Right lobe of liver (tissue), 6 donors: ENCODE measurements at regions not wholly inside any gene's neighbourhood (a gene's known extent, or its start where the extent isn't known, plus 50 kb on each side); places are given as distances from the start of the nearest gene placed in this dataset.
"Not testable (repeated sequence)": the region's sequence is repeated elsewhere in the genome, so short reads cannot be mapped to it uniquely, and the experiment has no call there.

Source experiments
- ATAC-seq, 4 donors: fragments of 200-7000 bp; cut with Tn5 transposase; one replicate each; pipeline ENCODE4 v1.9.1; 2020; ENCODE audit warnings: mild to moderate bottlenecking in 4 of 4, moderate library complexity in 4 of 4
- DNase-seq, 3 donors: peaks; one replicate each; pipeline ENCODE4 v3.0.0-alpha.2; 2020
- H3K27ac ChIP-seq, 3 donors: fragments of 200-600 bp; one replicate each; pipeline ENCODE4 v1.8.0; 2022
- H3K27me3 ChIP-seq, 2 donors: fragments of 200-600 bp; one replicate each; pipeline ENCODE4 v1.8.0; 2022
- H3K36me3 ChIP-seq, 4 donors: fragments of 200-600 bp; sonication (generic) in 1 of 4; one replicate each; pipeline versions ENCODE4 v1.5.1 to v1.8.0; 2017 to 2022; ENCODE audit warnings: control low read depth in 1 of 4
- H3K4me1 ChIP-seq, 4 donors: fragments of 200-600 bp; sonication (generic) in 1 of 4; one replicate each; pipeline versions ENCODE4 v1.5.1 to v1.8.0; 2017 to 2022; ENCODE audit warnings: control low read depth in 1 of 4
- H3K4me3 ChIP-seq, 3 donors: fragments of 200-600 bp; one replicate each; pipeline ENCODE4 v1.8.0; 2022
- H3K9me3 ChIP-seq, 4 donors: fragments of 200-600 bp; sonication (generic) in 1 of 4; one replicate each; pipeline versions ENCODE4 v1.5.1 to v1.8.0; 2017 to 2022; ENCODE audit warnings: control low read depth in 1 of 4
- POLR2A ChIP-seq: fragments of 450-650 bp; IDR thresholded peaks from one replicate; pipeline ENCODE4 v1.6.1; 2017; ENCODE audit warnings: antibody characterized with exemption, mild to moderate bottlenecking
- WGBS: methylation state at CpG from one replicate; pipeline ENCODE4 v1.1.6; 2018; ENCODE audit warnings: low coverage, low lambda C conversion rate; ENCODE audit not compliant: insufficient coverage; ENCODE audit errors: missing lambda C conversion rate; 5-methylcytosine and 5-hydroxymethylcytosine counted together
- intact Hi-C, 2 donors: fragments of 100-400 bp; cut with DNase I; formaldehyde crosslinking; loops; one replicate each; pipeline versions ENCODE4 v1.11.2 to v1.14.1; 2022
- TF ChIP-seq, protein P1 (sequence below), 4 donors: fragments of 200-600 bp in 3 of 4; fragments of 450-650 bp in 1 of 4; IDR thresholded peaks; one replicate each; pipeline versions ENCODE4 v1.5.1 to v1.8.0; 2016 to 2022; ENCODE audit warnings: antibody characterized with exemption in 4 of 4, mild to moderate bottlenecking in 2 of 4
- donor health status: DM: no; HTN: yes; CAD: no.
- donor health status: DM: no; HTN: no; CAD: no.
- donor health status: DM: no; HTN: no; CAD: no.
- donor health status: DM: no; HTN: yes; CAD: no.
- donor health status: DM: no; HTN: yes; CAD: no.

DNA sequence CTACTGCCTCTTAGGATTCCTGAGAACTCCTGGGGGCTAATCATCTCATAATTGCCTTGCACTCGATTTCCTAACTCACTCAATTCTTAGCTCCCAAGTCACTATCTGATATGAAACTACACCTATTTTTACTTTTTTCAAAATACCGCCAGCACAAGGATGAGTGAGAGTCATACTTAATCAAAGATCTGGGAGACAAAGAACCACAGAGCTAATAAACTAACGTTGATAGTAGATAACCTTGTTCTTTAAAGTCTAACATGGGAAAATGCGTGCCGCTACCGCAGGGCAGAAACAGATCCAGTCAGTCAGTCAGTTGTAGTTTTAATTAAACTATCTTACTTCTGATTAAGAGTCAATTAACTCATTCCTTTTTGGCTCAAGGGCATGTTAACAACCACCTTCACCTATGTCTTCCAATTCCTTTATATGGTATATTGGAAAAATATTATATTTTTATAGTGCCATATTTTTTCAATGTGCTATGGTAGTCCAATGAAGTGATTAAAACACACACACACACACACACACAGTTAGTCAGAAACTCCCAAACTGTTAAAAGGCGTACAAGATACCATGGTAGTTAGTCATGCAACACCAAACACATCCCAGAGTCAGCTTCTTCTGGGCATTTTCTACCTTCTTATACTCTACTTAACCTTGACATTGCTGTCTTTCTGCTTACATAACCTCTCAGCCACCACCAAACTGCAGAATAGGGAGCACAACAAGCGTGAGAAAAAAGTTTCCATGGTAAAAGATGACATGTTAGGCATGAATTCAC is 114.0 kb downstream of the KLHL28 start:
- TF ChIP-seq, protein P1, sequence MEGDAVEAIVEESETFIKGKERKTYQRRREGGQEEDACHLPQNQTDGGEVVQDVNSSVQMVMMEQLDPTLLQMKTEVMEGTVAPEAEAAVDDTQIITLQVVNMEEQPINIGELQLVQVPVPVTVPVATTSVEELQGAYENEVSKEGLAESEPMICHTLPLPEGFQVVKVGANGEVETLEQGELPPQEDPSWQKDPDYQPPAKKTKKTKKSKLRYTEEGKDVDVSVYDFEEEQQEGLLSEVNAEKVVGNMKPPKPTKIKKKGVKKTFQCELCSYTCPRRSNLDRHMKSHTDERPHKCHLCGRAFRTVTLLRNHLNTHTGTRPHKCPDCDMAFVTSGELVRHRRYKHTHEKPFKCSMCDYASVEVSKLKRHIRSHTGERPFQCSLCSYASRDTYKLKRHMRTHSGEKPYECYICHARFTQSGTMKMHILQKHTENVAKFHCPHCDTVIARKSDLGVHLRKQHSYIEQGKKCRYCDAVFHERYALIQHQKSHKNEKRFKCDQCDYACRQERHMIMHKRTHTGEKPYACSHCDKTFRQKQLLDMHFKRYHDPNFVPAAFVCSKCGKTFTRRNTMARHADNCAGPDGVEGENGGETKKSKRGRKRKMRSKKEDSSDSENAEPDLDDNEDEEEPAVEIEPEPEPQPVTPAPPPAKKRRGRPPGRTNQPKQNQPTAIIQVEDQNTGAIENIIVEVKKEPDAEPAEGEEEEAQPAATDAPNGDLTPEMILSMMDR (IDR thresholded peaks at IDR 0.05), result no peak
- TF ChIP-seq POLR2A, result no peak
- WGBS, result 61% methylated on average over 8 of the region's 8 CpGs
- no peaks in the 10 kb centered on the region for H3K4me1 ChIP-seq
- ATAC-seq (no peak), DNase-seq (no peak)
- no peaks in the 10 kb centered on the region for H3K36me3 ChIP-seq
- no peaks in the 10 kb centered on the region for H3K27me3 ChIP-seq
- intact Hi-C loops, result no loop called here
- no peaks in the 10 kb centered on the region for H3K9me3 ChIP-seq
- H3K27ac ChIP-seq, result no peak overlapping the region
- H3K4me3 ChIP-seq, result no peak overlapping the region

DNA sequence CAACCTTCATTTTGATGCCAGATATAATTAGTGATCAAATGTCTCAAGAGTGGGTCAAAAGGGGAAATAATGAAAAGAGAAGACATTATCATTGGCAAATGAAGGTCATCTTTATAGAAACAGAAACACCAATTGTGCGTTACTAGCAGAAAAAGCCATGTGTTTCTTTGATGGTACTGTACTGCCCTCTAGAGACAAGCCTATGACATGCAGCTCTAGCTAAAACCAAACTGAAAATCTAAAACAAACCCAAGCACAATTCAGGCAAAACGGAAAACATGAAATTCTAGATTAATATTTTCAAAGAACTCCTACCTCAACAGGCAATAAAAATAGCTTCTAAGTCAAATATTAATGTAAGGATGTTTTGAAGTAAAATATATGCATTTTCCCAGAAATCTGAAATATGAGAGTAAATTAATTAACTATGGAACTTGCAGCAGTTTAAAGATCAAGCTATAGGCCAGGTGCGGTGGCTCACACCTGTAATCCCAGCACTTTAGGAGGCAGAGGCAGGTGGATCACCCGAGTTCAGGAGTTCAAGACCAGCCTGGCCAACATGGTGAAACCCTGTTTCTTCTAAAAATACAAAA is 115.4 kb downstream of the KLHL28 start:
- no peak for DNase-seq
- Histone ChIP-seq H3K27ac (no peak overlapping the region), H3K27me3 (no peaks in the 10 kb centered on the region), H3K4me1 (no peaks in the 10 kb centered on the region), H3K36me3 (no peaks in the 10 kb centered on the region), H3K9me3 (no peaks in the 10 kb centered on the region), H3K4me3 (no peak overlapping the region)
- no peak for TF ChIP-seq POLR2A
- TF ChIP-seq, protein P1 (IDR thresholded peaks at IDR 0.05), result peak; percentile 71 to 88 (median 84)
- 17% methylated on average over 4 of the region's 4 CpGs for WGBS
- ATAC-seq, result peak; percentile 75 to 83 (median 76)
- intact Hi-C loops, result no loop called here

DNA sequence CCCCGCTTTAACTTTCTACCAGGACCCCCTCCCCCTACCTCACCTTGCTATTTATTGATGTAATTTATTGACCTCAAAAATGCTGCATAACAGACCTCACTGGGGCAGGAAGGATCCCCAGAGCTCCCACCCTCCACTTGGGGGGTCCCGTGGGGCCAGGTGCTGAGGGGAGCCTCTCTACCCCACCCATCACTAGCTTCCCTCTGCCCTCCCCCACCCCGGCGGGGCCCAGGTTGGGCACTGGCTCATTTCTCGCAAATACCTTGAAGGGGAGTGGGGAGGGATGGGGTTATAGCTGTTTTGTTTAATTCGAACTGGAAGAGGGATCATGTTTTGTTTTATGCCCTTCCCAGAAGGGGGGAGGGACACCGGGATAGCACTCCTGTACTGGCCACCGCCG is 125.8 kb downstream of the KLHL28 start:
- H3K4me3 ChIP-seq, H3K4me1 ChIP-seq, intact Hi-C loops, ATAC-seq, H3K27me3 ChIP-seq, H3K9me3 ChIP-seq, H3K36me3 ChIP-seq, H3K27ac ChIP-seq, DNase-seq: not testable (repeated sequence)
- WGBS, result 65% methylated on average over 7 of the region's 9 CpGs

DNA sequence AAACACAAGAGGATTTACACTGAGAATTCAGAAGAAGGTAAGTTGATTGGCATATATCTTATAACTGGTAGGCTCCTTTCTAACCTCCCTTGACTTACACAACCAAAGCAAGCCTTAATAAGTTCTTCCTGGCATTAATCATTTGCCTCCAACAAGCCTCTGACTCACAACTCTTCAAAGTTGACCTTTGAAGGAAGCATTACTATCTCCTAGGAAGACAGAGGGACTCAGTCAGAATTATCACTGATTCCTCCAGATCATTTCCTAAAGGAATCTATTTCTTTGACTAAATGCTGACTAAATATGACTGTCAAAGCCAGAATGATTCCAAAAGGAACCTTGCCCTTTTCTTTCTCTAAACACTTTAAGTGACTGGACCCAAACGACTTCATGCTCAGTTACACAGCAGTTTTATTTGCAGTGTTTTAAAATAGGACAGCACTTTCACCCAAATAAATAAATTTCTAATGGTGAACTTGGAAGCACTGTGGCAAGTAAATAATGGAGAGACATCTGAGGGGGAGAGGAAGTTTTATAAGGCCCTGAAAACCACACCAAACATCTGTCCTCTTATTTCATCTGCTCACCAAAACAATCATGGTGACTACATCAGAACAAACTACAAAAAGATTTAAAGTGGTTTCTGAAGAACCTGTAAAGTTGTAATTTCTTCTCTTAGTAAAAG is 128.2 kb downstream of the KLHL28 start:
- Histone ChIP-seq H3K27me3 (no peaks in the 10 kb centered on the region), H3K4me3 (no peak overlapping the region), H3K27ac (no peak overlapping the region), H3K4me1 (no peaks in the 10 kb centered on the region), H3K36me3 (no peaks in the 10 kb centered on the region), H3K9me3 (no peaks in the 10 kb centered on the region)
- 0% methylated on average over 1 of the region's 1 CpG for WGBS
- no peak for ATAC-seq
- TF ChIP-seq POLR2A, result no peak
- TF ChIP-seq, protein P1 (IDR thresholded peaks at IDR 0.05), result no peak
- DNase-seq, result no peak
- intact Hi-C loops, result no loop called here

DNA sequence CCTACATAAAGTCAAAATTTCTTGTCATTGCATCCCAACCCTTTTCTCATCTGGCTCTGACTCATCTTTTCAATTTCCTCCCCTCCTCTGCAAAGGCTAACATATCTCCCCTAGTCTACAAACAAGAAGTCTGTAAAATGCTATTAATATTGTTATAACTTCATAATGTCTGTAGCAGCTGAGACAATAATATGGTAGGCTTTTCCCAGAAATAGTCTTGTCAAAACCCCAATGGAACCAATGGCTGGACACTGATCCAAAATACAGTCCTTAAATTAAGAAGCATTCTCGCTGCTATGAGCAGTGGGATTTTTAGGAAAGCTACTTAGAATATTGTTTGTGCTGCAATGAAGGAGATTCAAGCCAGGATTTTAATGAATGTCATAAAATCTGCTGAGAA is 131.4 kb downstream of the KLHL28 start:
- H3K27me3 ChIP-seq, result no peaks in the 10 kb centered on the region
- no peaks in the 10 kb centered on the region for H3K9me3 ChIP-seq
- no peaks in the 10 kb centered on the region for H3K4me1 ChIP-seq
- no peak for ATAC-seq
- H3K36me3 ChIP-seq, result no peaks in the 10 kb centered on the region
- no peak overlapping the region for H3K4me3 ChIP-seq
- no peak for DNase-seq
- intact Hi-C loops, result no loop called here
- WGBS, result 43% methylated on average over 1 of the region's 1 CpG
- TF ChIP-seq POLR2A, result no peak
- TF ChIP-seq, protein P1 (IDR thresholded peaks at IDR 0.05), result no peak
- no peak overlapping the region for H3K27ac ChIP-seq
